ENCODE measurements at regions not wholly inside any gene's neighbourhood (a gene's known extent, or its start where the extent isn't known, plus 50 kb on each side); places are given as distances from the start of the nearest gene placed in this dataset.

DNA sequence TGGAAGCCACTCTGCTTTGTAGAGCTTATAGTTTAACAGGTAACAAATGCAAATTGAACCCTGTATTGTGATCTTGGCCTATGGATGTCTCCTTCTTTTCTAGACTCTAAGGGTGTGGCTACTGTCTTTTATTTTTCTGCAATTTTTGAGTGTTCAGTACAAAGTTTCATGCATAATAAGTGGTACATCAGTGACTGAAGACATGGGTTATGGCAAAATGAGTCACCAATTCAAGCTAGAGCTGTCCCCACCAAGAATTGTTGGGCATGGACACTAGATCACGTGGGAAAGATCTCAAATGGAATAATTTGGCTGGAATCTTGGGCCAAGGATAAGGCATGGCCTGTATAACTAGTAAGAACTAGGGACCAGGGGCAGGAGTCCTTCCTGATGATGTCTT lies 228.4 kb upstream of the N4BP1 start:
- Histone ChIP-seq H3K9ac (ENCODE audit: insufficient read depth, low read length) (no peak overlapping the region), H2AFZ (ENCODE audit: low read length) (no peak overlapping the region), H3K79me2 (ENCODE audit: control insufficient read depth, insufficient read depth, low read length) (no peaks in the 10 kb centered on the region), H3K4me2 (ENCODE audit: extremely low read depth, insufficient read depth, low read length) (no peak overlapping the region), H3K36me3 (ENCODE audit: control insufficient read depth, insufficient read depth, low read length) (no peaks in the 10 kb centered on the region), H3K27ac (ENCODE audit: insufficient read depth, low read length) (no peak overlapping the region), H4K20me1 (ENCODE audit: control insufficient read depth, extremely low read depth, insufficient read depth, low read length) (no peaks in the 10 kb centered on the region), H3K4me3 (replicated peaks in 1 of 4; ENCODE audit: control extremely low read depth in 1 of 4, insufficient read depth in 1 of 4, low read depth in 3 of 4, low read length in 4 of 4) (no peak overlapping the region), H3K9me3 (ENCODE audit: control insufficient read depth, insufficient read depth, low read depth, low read length) (no peaks in the 10 kb centered on the region), H3K27me3 (ENCODE audit: control insufficient read depth, insufficient read depth, low read length) (no peaks in the 10 kb centered on the region), H3K4me1 (ENCODE audit: control insufficient read depth, extremely low read depth, insufficient read depth, low read length) (no peaks in the 10 kb centered on the region)
- no peak for DNase-seq (ENCODE audit: low read depth in 2 of 2)
- no peak for TF ChIP-seq EZH2 (IDR thresholded peaks at IDR 0.05; ENCODE audit: low read length, missing control alignments)
- TF ChIP-seq, protein P1, sequence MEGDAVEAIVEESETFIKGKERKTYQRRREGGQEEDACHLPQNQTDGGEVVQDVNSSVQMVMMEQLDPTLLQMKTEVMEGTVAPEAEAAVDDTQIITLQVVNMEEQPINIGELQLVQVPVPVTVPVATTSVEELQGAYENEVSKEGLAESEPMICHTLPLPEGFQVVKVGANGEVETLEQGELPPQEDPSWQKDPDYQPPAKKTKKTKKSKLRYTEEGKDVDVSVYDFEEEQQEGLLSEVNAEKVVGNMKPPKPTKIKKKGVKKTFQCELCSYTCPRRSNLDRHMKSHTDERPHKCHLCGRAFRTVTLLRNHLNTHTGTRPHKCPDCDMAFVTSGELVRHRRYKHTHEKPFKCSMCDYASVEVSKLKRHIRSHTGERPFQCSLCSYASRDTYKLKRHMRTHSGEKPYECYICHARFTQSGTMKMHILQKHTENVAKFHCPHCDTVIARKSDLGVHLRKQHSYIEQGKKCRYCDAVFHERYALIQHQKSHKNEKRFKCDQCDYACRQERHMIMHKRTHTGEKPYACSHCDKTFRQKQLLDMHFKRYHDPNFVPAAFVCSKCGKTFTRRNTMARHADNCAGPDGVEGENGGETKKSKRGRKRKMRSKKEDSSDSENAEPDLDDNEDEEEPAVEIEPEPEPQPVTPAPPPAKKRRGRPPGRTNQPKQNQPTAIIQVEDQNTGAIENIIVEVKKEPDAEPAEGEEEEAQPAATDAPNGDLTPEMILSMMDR (conservative IDR thresholded peaks at IDR 0.05 in 1 of 2, IDR thresholded peaks at IDR 0.05 in 1 of 2; ENCODE audit: low read depth in 1 of 2, low read length in 2 of 2) = no peak

DNA sequence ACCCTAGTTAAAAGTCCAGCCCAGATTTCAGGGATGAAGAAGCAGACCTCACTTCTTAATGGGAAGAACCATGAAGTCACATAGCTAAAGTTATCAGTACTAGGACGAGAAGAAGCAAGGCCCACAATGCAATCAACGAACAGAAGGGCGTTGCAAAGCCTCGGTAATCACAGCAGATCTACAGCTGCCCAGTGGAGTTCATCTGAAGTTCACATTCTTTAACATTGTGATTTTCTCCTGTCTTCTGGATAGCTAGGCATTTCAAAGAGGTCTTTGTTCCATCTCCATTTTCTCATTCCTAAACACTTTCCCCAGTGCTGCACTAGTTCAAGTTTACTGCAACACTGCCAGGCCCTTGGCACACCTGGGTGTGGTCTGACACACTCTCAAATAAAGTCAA lies 226.7 kb upstream of the N4BP1 start:
- H2AFZ ChIP-seq (ENCODE audit: low read length) = no peak overlapping the region
- no peaks in the 10 kb centered on the region for H3K79me2 ChIP-seq (ENCODE audit: control insufficient read depth, insufficient read depth, low read length)
- H3K36me3 ChIP-seq (ENCODE audit: control insufficient read depth, insufficient read depth, low read length) = no peaks in the 10 kb centered on the region
- DNase-seq (ENCODE audit: low read depth in 2 of 2) = no peak
- H4K20me1 ChIP-seq (ENCODE audit: control insufficient read depth, extremely low read depth, insufficient read depth, low read length) = no peaks in the 10 kb centered on the region
- no peaks in the 10 kb centered on the region for H3K9me3 ChIP-seq (ENCODE audit: control insufficient read depth, insufficient read depth, low read depth, low read length)
- no peak overlapping the region for H3K4me3 ChIP-seq (replicated peaks in 1 of 4; ENCODE audit: control extremely low read depth in 1 of 4, insufficient read depth in 1 of 4, low read depth in 3 of 4, low read length in 4 of 4)
- no peaks in the 10 kb centered on the region for H3K27me3 ChIP-seq (ENCODE audit: control insufficient read depth, insufficient read depth, low read length)
- TF ChIP-seq EZH2 (IDR thresholded peaks at IDR 0.05; ENCODE audit: low read length, missing control alignments) = no peak
- H3K4me2 ChIP-seq (ENCODE audit: extremely low read depth, insufficient read depth, low read length) = no peak overlapping the region
- H3K4me1 ChIP-seq (ENCODE audit: control insufficient read depth, extremely low read depth, insufficient read depth, low read length) = no peaks in the 10 kb centered on the region
- H3K27ac ChIP-seq (ENCODE audit: insufficient read depth, low read length) = no peak overlapping the region
- no peak overlapping the region for H3K9ac ChIP-seq (ENCODE audit: insufficient read depth, low read length)

DNA sequence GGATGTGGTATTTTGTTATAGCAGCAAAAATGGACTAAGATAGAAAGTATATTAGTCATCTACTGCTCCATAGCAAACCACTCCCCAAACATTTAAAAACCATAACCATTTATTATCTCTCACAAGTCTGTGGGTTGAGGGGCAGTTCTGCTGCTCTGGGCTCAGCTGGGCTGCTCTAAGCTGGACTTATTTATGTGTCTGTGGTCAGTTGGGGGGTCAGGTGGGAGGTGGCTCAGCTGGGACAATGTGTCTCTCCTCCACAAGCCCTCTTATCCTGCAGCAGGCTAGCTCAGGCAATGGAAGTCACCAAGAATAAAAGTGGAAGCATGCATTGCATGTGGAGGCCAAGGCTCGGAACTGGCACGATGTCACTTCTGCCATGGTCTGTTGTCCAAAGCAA lies 226.1 kb upstream of the N4BP1 start:
- Histone ChIP-seq H3K9me3 (ENCODE audit: control insufficient read depth, insufficient read depth, low read depth, low read length) (no peaks in the 10 kb centered on the region), H2AFZ (ENCODE audit: low read length) (no peak overlapping the region), H3K79me2 (ENCODE audit: control insufficient read depth, insufficient read depth, low read length) (no peaks in the 10 kb centered on the region), H3K36me3 (ENCODE audit: control insufficient read depth, insufficient read depth, low read length) (no peaks in the 10 kb centered on the region), H3K4me3 (replicated peaks in 1 of 4; ENCODE audit: control extremely low read depth in 1 of 4, insufficient read depth in 1 of 4, low read depth in 3 of 4, low read length in 4 of 4) (no peak overlapping the region), H3K4me2 (ENCODE audit: extremely low read depth, insufficient read depth, low read length) (no peak overlapping the region), H3K27ac (ENCODE audit: insufficient read depth, low read length) (no peak overlapping the region), H3K27me3 (ENCODE audit: control insufficient read depth, insufficient read depth, low read length) (no peaks in the 10 kb centered on the region), H4K20me1 (ENCODE audit: control insufficient read depth, extremely low read depth, insufficient read depth, low read length) (no peaks in the 10 kb centered on the region), H3K4me1 (ENCODE audit: control insufficient read depth, extremely low read depth, insufficient read depth, low read length) (no peaks in the 10 kb centered on the region), H3K9ac (ENCODE audit: insufficient read depth, low read length) (no peak overlapping the region)
- no peak for DNase-seq (ENCODE audit: low read depth in 2 of 2)
- TF ChIP-seq EZH2 (IDR thresholded peaks at IDR 0.05; ENCODE audit: low read length, missing control alignments) = no peak
- TF ChIP-seq, protein P1 (conservative IDR thresholded peaks at IDR 0.05 in 1 of 2, IDR thresholded peaks at IDR 0.05 in 1 of 2; ENCODE audit: low read depth in 1 of 2, low read length in 2 of 2) = no peak

All from fibroblast of lung (primary cell).